ENCODE measurements at regions not wholly inside any gene's neighbourhood (a gene's known extent, or its start where the extent isn't known, plus 50 kb on each side); places are given as distances from the start of the nearest gene placed in this dataset.

DNA sequence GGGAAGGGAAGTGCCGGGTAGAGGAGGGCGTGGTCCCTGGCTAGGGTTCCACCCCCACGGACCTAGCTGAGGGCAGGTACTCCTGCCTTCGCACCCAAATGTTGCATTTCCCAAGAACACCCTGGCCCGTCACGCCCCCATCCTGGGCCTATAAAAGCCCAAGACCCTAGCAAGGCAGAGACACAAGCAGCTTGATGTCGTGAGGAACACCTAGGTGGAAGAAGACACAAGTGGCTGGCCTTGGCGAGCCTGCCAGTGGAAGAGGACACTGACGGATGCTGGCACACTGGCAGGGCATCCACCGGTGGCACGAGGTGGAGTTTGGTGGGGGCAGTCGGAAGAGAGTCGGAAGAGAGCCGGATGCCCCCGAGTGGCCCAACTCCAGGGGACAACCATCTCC is 244.8 kb upstream of the CTSO start:
- DNase-seq, result no peak

DNA sequence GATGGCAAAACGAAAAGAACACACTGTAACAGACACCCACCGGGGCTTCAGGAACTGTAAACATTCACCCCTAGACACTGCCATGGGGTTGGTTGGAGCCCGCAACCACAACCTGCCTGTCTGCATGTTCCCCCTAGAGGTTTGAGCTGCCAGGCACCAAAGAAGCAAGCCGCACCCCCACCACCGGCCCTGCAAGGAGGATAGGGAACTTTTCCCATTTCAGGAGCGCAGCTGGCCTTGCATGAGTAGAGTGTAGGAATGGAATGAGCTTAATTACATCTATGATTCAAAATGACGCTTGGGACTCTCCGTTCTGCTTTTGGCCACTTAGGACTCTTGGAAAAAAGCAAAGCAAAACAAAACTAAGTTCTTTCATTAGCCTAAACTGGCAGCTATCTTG is 243.6 kb upstream of the CTSO start:
- DNase-seq, result no peak

DNA sequence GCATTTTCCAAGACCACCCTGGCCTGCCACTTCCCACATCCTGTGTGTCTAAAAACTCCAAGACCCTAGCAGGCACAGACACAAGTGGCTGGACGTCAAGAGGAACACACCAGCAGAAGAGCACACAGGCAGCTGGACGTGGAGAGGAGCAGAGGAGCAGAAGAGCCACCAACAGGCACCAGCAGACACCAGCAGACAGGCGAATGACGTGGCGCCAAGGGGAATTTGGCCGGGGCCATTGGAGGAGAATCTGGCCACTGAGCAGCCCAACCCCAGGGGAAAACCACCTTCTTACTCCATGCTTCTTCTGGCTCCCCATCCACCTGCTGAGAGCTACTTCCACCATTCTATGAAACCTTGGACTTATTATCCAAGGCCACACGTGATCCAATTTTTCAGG is 243.1 kb upstream of the CTSO start:
- DNase-seq, result no peak

GRCh38 chr4:156195914-156196313 is 242.2 kb upstream of the CTSO start:
- DNase-seq, result no peak

DNA sequence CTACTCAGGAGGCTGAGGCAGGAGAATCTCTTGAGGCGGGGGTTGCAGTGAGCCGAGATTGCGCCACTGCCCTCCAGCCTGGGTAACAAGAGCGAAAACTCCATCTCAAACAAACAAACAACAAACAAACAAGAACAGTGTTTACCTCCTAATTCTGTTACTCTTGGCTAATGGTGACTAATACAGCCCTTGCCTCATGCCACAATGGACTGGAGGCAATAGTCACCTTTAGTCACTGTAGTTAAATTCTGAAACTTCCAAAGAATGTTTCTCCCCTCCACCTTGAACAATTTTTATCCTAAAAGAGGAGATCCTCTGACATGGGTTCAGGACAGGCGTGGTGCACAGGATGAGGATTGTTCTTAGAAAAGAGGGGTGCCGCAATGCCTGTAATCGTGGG is 241.2 kb upstream of the CTSO start:
- no peak for DNase-seq

- no peak for DNase-seq
These were observed 240.1 kb upstream of the CTSO start for GRCh38 chr4:156193800-156194199.

GRCh38 chr4:156193106-156193505 is 239.4 kb upstream of the CTSO start:
- DNase-seq, result no peak

DNA sequence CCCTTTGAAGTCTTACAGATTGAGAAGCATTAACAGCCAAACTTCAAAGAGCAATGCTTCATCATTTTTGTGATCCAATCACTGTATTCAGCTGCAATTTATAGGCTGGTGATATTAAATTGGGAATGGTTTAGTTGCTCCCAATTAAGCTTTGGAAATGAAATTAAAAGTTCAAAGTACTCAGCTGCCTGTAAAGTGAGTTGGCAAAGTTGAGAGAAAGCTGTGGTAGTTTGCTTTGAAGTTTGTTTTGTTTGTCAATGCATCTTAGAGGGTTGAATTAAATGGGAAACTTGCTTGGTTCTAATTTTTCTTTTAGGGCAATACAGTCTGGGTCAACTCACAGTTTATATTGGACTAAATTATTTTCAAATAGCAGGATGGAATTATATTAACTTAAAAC is 238.4 kb upstream of the CTSO start:
- DNase-seq, result no peak

GRCh38 chr4:156191044-156191781 is 237.5 kb upstream of the CTSO start:
- DNase-seq, result no peak

DNA sequence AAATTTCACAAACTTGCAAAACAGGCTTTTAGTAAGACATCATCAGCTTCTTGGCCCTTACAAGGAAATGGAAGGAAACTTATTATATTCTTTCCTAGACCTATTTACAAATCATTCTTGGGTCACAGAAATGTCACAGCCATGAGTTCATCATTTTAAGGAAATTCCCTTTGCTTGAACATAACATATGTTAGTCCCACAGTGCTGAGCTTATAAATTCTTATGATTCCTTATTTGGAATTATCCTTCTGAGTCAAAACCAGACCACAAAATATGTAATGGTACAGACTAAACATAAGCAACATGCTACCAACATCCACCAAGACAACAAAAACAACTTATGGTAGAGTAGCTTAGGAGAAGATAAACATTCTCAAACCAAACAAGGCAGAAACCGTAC is 236.9 kb upstream of the CTSO start:
- DNase-seq, result no peak

DNA sequence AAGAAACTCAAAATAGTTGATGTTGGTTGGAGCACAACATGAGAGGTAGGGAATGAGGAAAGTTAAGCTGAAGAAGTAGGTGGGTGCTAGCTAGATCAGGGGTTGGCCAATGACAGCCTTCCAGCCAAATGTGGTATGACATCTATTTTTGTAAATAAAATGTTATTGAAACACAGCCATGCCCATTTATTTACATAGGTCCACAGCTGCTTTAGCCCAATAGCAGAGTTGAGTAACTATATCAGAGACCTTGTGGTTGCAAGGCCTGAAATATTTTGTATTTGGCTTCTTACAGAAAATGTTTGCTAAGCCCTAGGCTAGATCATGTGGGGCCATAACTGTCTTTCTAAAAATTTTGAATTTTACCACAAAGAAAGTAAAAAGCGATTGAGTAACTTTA is 234.9 kb upstream of the CTSO start:
- DNase-seq, result no peak

- DNase-seq, result no peak
These were observed 232.4 kb upstream of the CTSO start for GRCh38 chr4:156186111-156186510.

DNA sequence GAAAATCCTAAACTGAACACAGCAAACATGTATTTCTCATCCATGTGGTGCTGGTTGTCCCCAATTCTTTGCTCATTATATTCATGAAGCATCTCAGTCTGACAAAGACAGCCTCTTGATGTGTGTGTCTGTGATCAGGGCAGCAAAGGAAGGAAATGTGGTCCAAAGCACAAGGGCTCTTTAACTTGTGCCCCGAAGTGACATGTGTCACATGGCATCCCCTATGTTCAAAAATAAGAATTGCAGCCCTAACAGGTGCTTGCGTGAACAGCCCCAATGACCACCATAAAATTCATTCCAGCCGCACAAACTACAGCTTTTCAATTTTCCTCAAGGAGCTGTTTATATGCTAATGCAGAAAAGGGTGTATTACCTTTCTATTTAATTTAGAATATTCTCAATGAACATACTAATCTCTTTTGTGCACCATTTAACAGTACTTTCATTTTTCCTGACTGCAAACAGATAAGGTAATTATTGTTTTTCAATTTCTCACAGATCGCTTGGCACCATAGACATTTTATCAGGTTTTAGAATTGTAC is 231.9 kb upstream of the CTSO start:
- no peak for DNase-seq

DNA sequence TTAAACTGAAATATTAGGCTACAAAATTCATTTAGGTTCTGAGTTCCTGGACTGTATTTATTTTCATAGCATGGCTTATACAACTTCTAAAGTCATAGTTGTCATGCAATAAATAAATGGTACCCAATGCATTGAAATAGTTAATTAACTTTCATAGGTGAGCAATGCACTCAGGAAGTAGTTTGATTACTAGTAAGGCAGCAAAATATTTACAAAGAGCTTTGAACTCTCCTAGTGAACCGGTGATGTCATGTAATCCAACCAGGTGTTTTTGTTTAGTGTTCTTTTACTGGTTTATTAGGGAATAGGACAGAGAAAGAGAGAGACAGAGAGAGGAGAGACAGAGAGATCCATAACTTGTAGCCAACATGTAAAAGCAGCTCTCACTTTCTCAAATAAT is 228.6 kb upstream of the CTSO start:
- DNase-seq, result no peak

- DNase-seq, result no peak
These were observed 224.3 kb upstream of the CTSO start for GRCh38 chr4:156177941-156178340.

- no peak for DNase-seq
These were observed 223.2 kb upstream of the CTSO start for GRCh38 chr4:156176896-156177295.

GRCh38 chr4:156173937-156174336 is 220.3 kb upstream of the CTSO start:
- DNase-seq, result no peak

GRCh38 chr4:156173486-156173885 is 219.8 kb upstream of the CTSO start:
- DNase-seq, result no peak

DNA sequence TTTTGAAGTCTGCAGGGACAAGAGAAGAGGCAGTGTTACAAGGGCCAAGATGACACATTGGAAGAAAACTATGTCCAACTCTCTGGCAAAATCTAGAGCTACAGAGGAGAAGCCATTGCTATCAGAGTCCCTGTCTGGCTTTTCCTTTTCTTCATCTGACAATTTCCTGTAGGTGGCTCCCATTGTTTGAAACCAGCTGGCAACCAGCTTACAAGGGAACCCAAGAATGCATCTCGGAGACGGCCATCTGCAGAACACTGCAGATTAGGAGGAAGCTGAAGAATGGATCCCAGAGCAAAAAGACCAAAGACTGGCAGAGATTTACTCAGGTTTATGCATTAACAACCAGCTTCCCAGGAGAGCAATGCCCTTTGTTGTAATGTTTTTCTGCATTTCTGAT is 216.2 kb upstream of the CTSO start:
- no peak for DNase-seq

DNA sequence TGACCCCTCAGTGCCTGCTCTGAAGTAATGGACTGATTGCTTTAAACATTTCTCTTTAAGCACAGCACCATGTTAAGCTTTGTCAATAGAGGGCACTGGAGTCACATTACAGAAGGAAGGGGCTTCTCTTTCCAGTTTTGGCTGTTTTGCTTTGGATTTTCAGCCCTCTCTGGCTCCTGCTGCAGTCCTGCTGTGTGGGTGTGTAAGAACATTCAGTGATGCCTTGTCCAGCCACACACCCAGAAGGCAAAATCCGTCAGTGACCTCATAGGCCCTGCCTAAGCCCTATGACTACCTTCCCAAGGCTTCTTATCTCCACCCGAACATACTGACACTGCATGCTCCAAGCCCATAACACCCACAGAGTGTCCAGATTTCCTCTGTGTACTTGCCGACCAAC is 215.3 kb upstream of the CTSO start:
- peak; percentile 4 for DNase-seq

GRCh38 chr4:156168288-156168687 is 214.6 kb upstream of the CTSO start:
- DNase-seq, result no peak

- DNase-seq, result no peak
These were observed 205.1 kb upstream of the CTSO start for GRCh38 chr4:156158747-156159146.

GRCh38 chr4:156154978-156155377 is 201.3 kb upstream of the CTSO start:
- no peak for DNase-seq

GRCh38 chr4:156146571-156146970 is 192.9 kb upstream of the CTSO start:
- DNase-seq, result no peak

- no peak for DNase-seq
These were observed 191.3 kb upstream of the CTSO start for GRCh38 chr4:156144961-156145360.

Measured in NCI-H2081 treated with DMSO at 0.1 percent for 48 hours (cell line).